H1 (cell line): ENCODE measurements at regions not wholly inside any gene's neighbourhood (a gene's known extent, or its start where the extent isn't known, plus 50 kb on each side); places are given as distances from the start of the nearest gene placed in this dataset.

Experiments
- CTCF ChIA-PET: fragments of 300-600 bp; sonication (Branson Sonifier 250); formaldehyde crosslinking; loops from one replicate; lab custom pipeline; 2021; ENCODE audit not compliant: partially characterized antibody; lab: Charles Lee
- POLR2A ChIA-PET: fragments of 300-600 bp; sonication (Branson Sonifier 250); formaldehyde crosslinking; loops from one replicate; lab custom pipeline; 2021; ENCODE audit warnings: inconsistent platforms; ENCODE audit not compliant: partially characterized antibody; lab: Charles Lee
- DNase-seq, 2 experiments: peaks; one replicate each; pipeline versions ENCODE4 v3.0.0 to v3.0.0-alpha.2; 2010 to 2022; ENCODE audit warnings: low spot score in 2 of 2, low read depth in 1 of 2, mixed read lengths in 1 of 2
- FAIRE-seq: peaks from 2 replicates; lab custom pipeline; 2011; peaks lifted over from hg19 to GRCh38; lab: Jason Lieb, UNC
- H2AFZ ChIP-seq: 2 replicates; pipeline ENCODE4 v1.8.1; 2012; ENCODE audit warnings: low read length, inconsistent platforms
- H2AK5ac ChIP-seq: 2 replicates; pipeline ENCODE4 v1.6.1; 2013; ENCODE audit warnings: low read depth, low read length
- H2BK120ac ChIP-seq: replicated peaks from 2 replicates; pipeline ENCODE3; 2013; ENCODE audit warnings: low read depth, low read length, inconsistent platforms
- H2BK12ac ChIP-seq: 2 replicates; pipeline ENCODE4 v1.6.1; 2013; ENCODE audit warnings: low read depth, low read length
- H2BK15ac ChIP-seq: 2 replicates; pipeline ENCODE4 v1.6.1; 2013; ENCODE audit warnings: low read length
- H2BK20ac ChIP-seq: 2 replicates; pipeline ENCODE4 v1.6.1; 2013; ENCODE audit warnings: low read length
- H2BK5ac ChIP-seq: 2 replicates; pipeline ENCODE4 v1.6.1; 2013; ENCODE audit warnings: low read depth, low read length
- H3K14ac ChIP-seq: 2 replicates; pipeline ENCODE4 v1.6.1; 2013; ENCODE audit warnings: inconsistent platforms; ENCODE audit not compliant: insufficient read length
- H3K18ac ChIP-seq: 2 replicates; pipeline ENCODE4 v1.6.1; 2013; ENCODE audit warnings: low read length; ENCODE audit errors: extremely low read depth
- H3K23ac ChIP-seq: 2 replicates; pipeline ENCODE4 v1.6.1; 2013; ENCODE audit warnings: inconsistent platforms; ENCODE audit not compliant: insufficient read length
- H3K23me2 ChIP-seq: 2 replicates; pipeline ENCODE4 v1.6.1; 2013; ENCODE audit warnings: low read depth, low read length
- H3K27ac ChIP-seq: 2 replicates; pipeline ENCODE4 v1.6.1; 2011; ENCODE audit warnings: low read depth, low read length, inconsistent platforms
- H3K27me3 ChIP-seq, 4 experiments: replicated peaks in 1 of 4; 1 replicate in 1 of 4; 2 replicates in 3 of 4; pipeline versions ENCODE4 v1.6.1 to v1.8.1; 2011 to 2013; ENCODE audit warnings: low read length in 3 of 4, mild to moderate bottlenecking in 3 of 4, inconsistent platforms in 2 of 4, mixed read lengths in 2 of 4, moderate library complexity in 1 of 4; ENCODE audit not compliant: control insufficient read depth in 3 of 4, insufficient read depth in 3 of 4; ENCODE audit errors: extremely low read depth in 1 of 4
- H3K36me3 ChIP-seq, 4 experiments: 2 replicates each; pipeline versions ENCODE4 v1.6.1 to v1.8.1; 2011 to 2013; ENCODE audit warnings: mild to moderate bottlenecking in 4 of 4, low read length in 3 of 4, moderate library complexity in 2 of 4, control low read depth in 1 of 4, inconsistent platforms in 1 of 4; ENCODE audit not compliant: insufficient read depth in 4 of 4, control insufficient read depth in 2 of 4
- H3K4ac ChIP-seq: replicated peaks from 2 replicates; pipeline ENCODE3; 2013; ENCODE audit warnings: low read length, low read depth, mixed read lengths, inconsistent platforms; ENCODE audit not compliant: insufficient read length
- H3K4me1 ChIP-seq, 4 experiments: replicated peaks in 1 of 4; 1 replicate in 1 of 4; 2 replicates in 3 of 4; pipeline versions ENCODE4 v1.6.1 to v1.8.1; 2011 to 2013; ENCODE audit warnings: low read length in 3 of 4, inconsistent platforms in 2 of 4, mixed read lengths in 1 of 4; ENCODE audit not compliant: insufficient read depth in 4 of 4, control insufficient read depth in 3 of 4
- H3K4me2 ChIP-seq, 2 experiments: 2 replicates each; pipeline versions ENCODE4 v1.6.1 to v1.8.1; 2011 to 2013; ENCODE audit warnings: low read depth in 2 of 2, low read length in 2 of 2, control low read depth in 1 of 2, inconsistent platforms in 1 of 2, mild to moderate bottlenecking in 1 of 2; ENCODE audit not compliant: insufficient read depth in 1 of 2
- H3K4me3 ChIP-seq, 4 experiments: fragments of 200-600, 300-600 bp in 1 of 4; sonication (generic), shearing (Covaris generic), sonication (Bioruptor Twin) in 1 of 4; 2 replicates each; pipeline versions ENCODE4 v1.5.1 to v1.8.1; 2011 to 2016; ENCODE audit warnings: low read length in 4 of 4, low read depth in 3 of 4, control low read depth in 2 of 4, inconsistent platforms in 2 of 4, mild to moderate bottlenecking in 2 of 4, mixed read lengths in 1 of 4, moderate library complexity in 1 of 4; ENCODE audit not compliant: insufficient read depth in 2 of 4; ENCODE audit errors: extremely low read depth in 1 of 4
- H3K56ac ChIP-seq: replicated peaks from 2 replicates; pipeline ENCODE3; 2013; ENCODE audit warnings: low read depth, mild to moderate bottlenecking, mixed read lengths, low read length, inconsistent platforms; ENCODE audit not compliant: insufficient read length
- H3K79me1 ChIP-seq: 2 replicates; pipeline ENCODE4 v1.6.1; 2013; ENCODE audit warnings: low read depth, low read length, control low read depth
- H3K79me2 ChIP-seq, 2 experiments: 2 replicates each; pipeline versions ENCODE4 v1.6.1 to v1.8.1; 2012 to 2013; ENCODE audit warnings: low read length in 2 of 2, mild to moderate bottlenecking in 2 of 2, inconsistent platforms in 1 of 2; ENCODE audit not compliant: insufficient read depth in 2 of 2, control insufficient read depth in 1 of 2
- H3K9ac ChIP-seq, 4 experiments: replicated peaks in 1 of 4; 1 replicate in 1 of 4; 2 replicates in 3 of 4; pipeline versions ENCODE4 v1.6.1 to v1.8.1; 2011 to 2013; ENCODE audit warnings: low read depth in 3 of 4, low read length in 3 of 4, control low read depth in 2 of 4, mild to moderate bottlenecking in 2 of 4, moderate library complexity in 2 of 4, inconsistent platforms in 1 of 4; ENCODE audit errors: extremely low read depth in 1 of 4
- H3K9me3 ChIP-seq, 2 experiments: 2 replicates each; pipeline versions ENCODE4 v1.6.1 to v1.8.1; 2012 to 2013; ENCODE audit warnings: mild to moderate bottlenecking in 2 of 2, moderate library complexity in 2 of 2, control low read depth in 1 of 2, inconsistent platforms in 1 of 2, low read depth in 1 of 2, low read length in 1 of 2, mixed read lengths in 1 of 2; ENCODE audit not compliant: insufficient read depth in 2 of 2
- H4K20me1 ChIP-seq, 2 experiments: replicated peaks in 1 of 2; 2 replicates each; pipeline versions ENCODE3 to v1.8.1; 2011 to 2013; ENCODE audit warnings: inconsistent platforms in 2 of 2, low read length in 2 of 2, mild to moderate bottlenecking in 1 of 2; ENCODE audit not compliant: insufficient read depth in 2 of 2, control insufficient read depth in 1 of 2
- H4K5ac ChIP-seq: 2 replicates; pipeline ENCODE4 v1.6.1; 2013; ENCODE audit warnings: low read length, low read depth, mixed read lengths, inconsistent platforms; ENCODE audit not compliant: insufficient read length
- H4K8ac ChIP-seq: 2 replicates; pipeline ENCODE4 v1.8.0; 2013; ENCODE audit warnings: mild to moderate bottlenecking, moderate library complexity, low read length, inconsistent platforms; ENCODE audit not compliant: insufficient read depth; ENCODE audit errors: extremely low read depth
- H4K91ac ChIP-seq: replicated peaks from 2 replicates; pipeline ENCODE3; 2013; ENCODE audit warnings: low read length, mixed read lengths, inconsistent platforms; ENCODE audit not compliant: insufficient read length
- BRCA1 ChIP-seq: IDR thresholded peaks from 2 replicates; pipeline ENCODE4 v1.6.1; 2012; ENCODE audit warnings: low read depth, low read length, improper control_type of control experiment
- CBX5 ChIP-seq: fragments of 300-800, 300-1000 bp; sonication (generic); IDR thresholded peaks from 2 replicates; pipeline ENCODE4 v1.7.1; 2016; ENCODE audit warnings: antibody characterized with exemption, low read length, low read depth
- MAFK ChIP-seq: IDR thresholded peaks from 2 replicates; pipeline ENCODE4 v1.6.1; 2012; ENCODE audit warnings: low read depth, mild to moderate bottlenecking, improper control_type of control experiment, low read length
- ZNF274 ChIP-seq: IDR thresholded peaks from 2 replicates; pipeline ENCODE4 v1.7.0; 2012; ENCODE audit warnings: low read length, borderline replicate concordance; ENCODE audit errors: extremely low read depth
- WGBS, 2 experiments: shearing (Covaris generic) in 1 of 2; methylation state at CpG; one replicate each; pipeline versions ENCODE4 v1.1.6 to v1.1.7; 2013 to 2015; ENCODE audit warnings: low lambda C conversion rate in 2 of 2, mixed read lengths in 2 of 2, inconsistent platforms in 1 of 2, low coverage in 1 of 2, missing lambda C conversion rate in 1 of 2; ENCODE audit not compliant: insufficient replicate concordance in 2 of 2, insufficient coverage in 1 of 2, insufficient read length in 1 of 2; ENCODE audit errors: extremely low coverage in 1 of 2, missing lambda C conversion rate in 1 of 2; 5-methylcytosine and 5-hydroxymethylcytosine counted together
- TF ChIP-seq, protein P1 (sequence below): IDR thresholded peaks from 2 replicates; pipeline ENCODE4 v1.6.1; 2012; ENCODE audit warnings: inconsistent platforms

DNA sequence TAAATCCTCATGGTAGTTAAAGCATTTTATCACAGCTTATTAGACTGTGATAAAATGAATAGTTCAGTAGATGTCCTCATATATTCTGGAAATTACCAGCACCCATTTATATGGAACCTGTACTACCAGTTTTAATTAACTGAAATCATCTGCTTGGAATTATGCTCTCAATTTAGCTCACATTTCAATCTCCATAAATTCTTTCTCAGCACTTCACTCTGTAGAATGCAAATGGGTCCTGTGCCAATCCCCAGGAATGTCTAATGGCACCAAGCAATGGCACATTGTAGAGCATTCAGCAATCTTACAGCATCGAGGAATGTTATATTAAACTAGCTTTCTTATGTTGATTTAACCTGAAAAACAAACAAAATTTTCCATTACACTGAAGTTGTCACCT is 355.1 kb downstream of the PDHA2 start:
- Histone ChIP-seq H2BK15ac (no peak overlapping the region), H3K23me2 (no peaks in the 10 kb centered on the region), H2AK5ac (no peak overlapping the region), H3K9me3 (0 out of 4 replicates have a peak, but pooled peaks cover 0 to 3% of the 10 kb centered on the region in 2 experiments), H3K14ac (no peak overlapping the region), H4K8ac (no peak overlapping the region), H3K9ac (no peak overlapping the region), H2AFZ (no peak overlapping the region), H3K4ac (no peak overlapping the region), H3K27me3 (no peaks in the 10 kb centered on the region), H3K4me1 (no peaks in the 10 kb centered on the region), H3K18ac (no peak overlapping the region), H4K91ac (no peak overlapping the region), H3K23ac (no peak overlapping the region), H3K27ac (no peak overlapping the region), H3K4me2 (no peak overlapping the region), H4K5ac (no peak overlapping the region), H3K79me2 (no peaks in the 10 kb centered on the region), H3K79me1 (no peaks in the 10 kb centered on the region), H3K4me3 (no peak overlapping the region), H2BK120ac (no peak overlapping the region), H4K20me1 (no peaks in the 10 kb centered on the region), H2BK5ac (no peak overlapping the region), H2BK20ac (no peak overlapping the region), H2BK12ac (no peak overlapping the region), H3K56ac (no peak overlapping the region), H3K36me3 (no peaks in the 10 kb centered on the region)
- POLR2A ChIA-PET, result no interaction called here
- WGBS, 2 experiments, result 95% methylated on average over 1 of the region's 1 CpG; no CpG with 5 or more reads in 1 of the 2 experiments
- DNase-seq, result no peak
- CTCF ChIA-PET, result no interaction called here
- FAIRE-seq, result no peak
- TF ChIP-seq ZNF274 (no peak), CBX5 (no peak), BRCA1 (no peak), MAFK (no peak)
- TF ChIP-seq, protein P1, sequence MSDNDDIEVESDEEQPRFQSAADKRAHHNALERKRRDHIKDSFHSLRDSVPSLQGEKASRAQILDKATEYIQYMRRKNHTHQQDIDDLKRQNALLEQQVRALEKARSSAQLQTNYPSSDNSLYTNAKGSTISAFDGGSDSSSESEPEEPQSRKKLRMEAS, result no peak
